ENCODE measurements at regions not wholly inside any gene's neighbourhood (a gene's known extent, or its start where the extent isn't known, plus 50 kb on each side); places are given as distances from the start of the nearest gene placed in this dataset.

DNA sequence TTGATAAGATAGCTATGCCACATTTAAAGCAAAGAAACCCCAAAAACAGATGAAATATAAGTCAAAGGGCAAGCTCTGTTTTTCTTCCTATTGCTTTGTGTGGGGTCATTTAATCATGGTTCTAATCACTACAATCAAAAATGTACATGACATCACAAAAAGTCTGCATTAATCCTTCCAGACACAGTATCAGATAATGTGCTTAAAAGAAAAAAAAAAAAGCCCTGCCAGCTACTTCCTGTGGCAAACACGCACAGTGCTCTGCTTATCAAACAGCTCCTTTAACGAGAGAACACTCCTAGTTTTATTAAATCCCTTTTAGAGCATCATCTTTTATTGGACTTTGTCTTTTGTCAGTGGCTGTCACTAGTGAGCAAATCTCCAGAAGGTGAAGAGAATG lies 1005.8 kb downstream of the GATA3 start:
- Histone ChIP-seq H3K36me3 (ENCODE audit: control insufficient read depth, insufficient read depth, low read length, severe bottlenecking) (no peaks in the 10 kb centered on the region), H3K4me3 (ENCODE audit: low read length) (no peak overlapping the region), H3K9me3 (ENCODE audit: control insufficient read depth, low read length) (peaks cover 3% of the 10 kb centered on the region), H3K9ac (ENCODE audit: low read length) (no peak overlapping the region), H3K27me3 (replicated peaks; ENCODE audit: control insufficient read depth, insufficient read depth, low read length) (no peaks in the 10 kb centered on the region), H3K4me1 (ENCODE audit: control insufficient read depth, insufficient read depth, low read length) (no peaks in the 10 kb centered on the region)
- DNase-seq (ENCODE audit: low read depth) = no peak

DNA sequence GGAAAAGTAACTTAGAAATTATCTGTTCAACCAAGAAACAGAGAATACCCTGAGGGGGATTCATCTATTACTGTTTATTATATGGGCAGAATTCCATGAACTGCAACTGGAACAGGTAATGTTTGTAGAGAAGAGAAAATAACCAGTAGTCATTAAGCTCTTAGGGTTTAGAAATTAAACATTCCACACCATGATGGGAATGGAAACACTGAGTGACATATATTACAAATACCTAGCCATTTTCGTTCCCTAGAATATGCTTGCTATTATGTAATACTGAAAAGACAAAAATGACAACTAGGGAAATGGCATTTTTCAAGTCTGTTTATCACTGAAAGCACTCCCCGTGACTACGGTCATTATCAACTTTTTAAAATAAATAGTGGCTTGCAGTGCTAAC lies 1007.4 kb downstream of the GATA3 start:
- Histone ChIP-seq H3K4me1 (ENCODE audit: control insufficient read depth, insufficient read depth, low read length) (no peaks in the 10 kb centered on the region), H3K4me3 (ENCODE audit: low read length) (no peak overlapping the region), H3K27me3 (replicated peaks; ENCODE audit: control insufficient read depth, insufficient read depth, low read length) (no peaks in the 10 kb centered on the region), H3K9ac (ENCODE audit: low read length) (no peak overlapping the region), H3K36me3 (ENCODE audit: control insufficient read depth, insufficient read depth, low read length, severe bottlenecking) (no peaks in the 10 kb centered on the region), H3K9me3 (ENCODE audit: control insufficient read depth, low read length) (no peaks in the 10 kb centered on the region)
- DNase-seq (ENCODE audit: low read depth) = no peak

DNA sequence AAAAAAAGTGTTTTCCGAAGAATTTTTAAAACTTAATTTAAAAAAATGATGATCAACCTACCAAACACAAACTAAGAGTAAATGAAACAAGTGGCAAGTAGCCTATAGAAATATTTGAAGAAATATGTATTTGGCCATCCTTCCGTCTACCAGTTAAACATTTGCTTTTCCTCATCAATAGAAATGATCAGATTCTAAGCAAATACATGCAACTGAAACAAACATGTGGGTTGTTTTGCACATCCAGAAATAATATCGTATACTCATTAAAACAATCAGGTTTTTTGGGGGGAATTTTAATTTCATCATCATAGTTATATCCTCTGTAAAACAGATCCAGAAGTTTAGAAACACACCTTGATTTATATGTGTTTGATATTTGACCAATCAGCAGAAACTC lies 1011.7 kb downstream of the GATA3 start:
- no peaks in the 10 kb centered on the region for H3K4me1 ChIP-seq (ENCODE audit: control insufficient read depth, insufficient read depth, low read length)
- DNase-seq (ENCODE audit: low read depth) = no peak
- no peaks in the 10 kb centered on the region for H3K36me3 ChIP-seq (ENCODE audit: control insufficient read depth, insufficient read depth, low read length, severe bottlenecking)
- no peak overlapping the region for H3K9ac ChIP-seq (ENCODE audit: low read length)
- no peak overlapping the region for H3K4me3 ChIP-seq (ENCODE audit: low read length)
- H3K27me3 ChIP-seq (replicated peaks; ENCODE audit: control insufficient read depth, insufficient read depth, low read length) = no peaks in the 10 kb centered on the region
- H3K9me3 ChIP-seq (ENCODE audit: control insufficient read depth, low read length) = no peaks in the 10 kb centered on the region

DNA sequence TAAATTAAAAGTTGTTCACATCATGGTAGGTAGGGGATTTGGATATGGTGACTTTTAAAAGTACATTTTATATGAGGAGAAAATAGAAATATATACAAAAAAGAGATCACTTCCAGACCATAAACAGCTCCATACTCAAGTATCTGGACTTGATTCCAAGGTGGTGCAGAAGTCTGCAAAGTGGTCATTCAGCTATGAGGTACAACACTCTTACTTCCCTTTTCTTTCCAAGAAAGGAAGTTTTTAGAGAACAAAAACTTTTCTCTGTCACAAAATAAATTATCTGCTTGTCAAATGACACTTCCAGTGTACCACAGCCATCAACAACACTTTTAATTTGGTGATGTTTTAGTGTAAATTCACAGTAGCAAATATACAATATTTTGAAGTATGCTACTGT lies 1013.5 kb downstream of the GATA3 start:
- Histone ChIP-seq H3K4me3 (ENCODE audit: low read length) (no peak overlapping the region), H3K9ac (ENCODE audit: low read length) (no peak overlapping the region), H3K4me1 (ENCODE audit: control insufficient read depth, insufficient read depth, low read length) (no peaks in the 10 kb centered on the region), H3K36me3 (ENCODE audit: control insufficient read depth, insufficient read depth, low read length, severe bottlenecking) (no peaks in the 10 kb centered on the region), H3K9me3 (ENCODE audit: control insufficient read depth, low read length) (no peaks in the 10 kb centered on the region), H3K27me3 (replicated peaks; ENCODE audit: control insufficient read depth, insufficient read depth, low read length) (no peaks in the 10 kb centered on the region)
- no peak for DNase-seq (ENCODE audit: low read depth)

DNA sequence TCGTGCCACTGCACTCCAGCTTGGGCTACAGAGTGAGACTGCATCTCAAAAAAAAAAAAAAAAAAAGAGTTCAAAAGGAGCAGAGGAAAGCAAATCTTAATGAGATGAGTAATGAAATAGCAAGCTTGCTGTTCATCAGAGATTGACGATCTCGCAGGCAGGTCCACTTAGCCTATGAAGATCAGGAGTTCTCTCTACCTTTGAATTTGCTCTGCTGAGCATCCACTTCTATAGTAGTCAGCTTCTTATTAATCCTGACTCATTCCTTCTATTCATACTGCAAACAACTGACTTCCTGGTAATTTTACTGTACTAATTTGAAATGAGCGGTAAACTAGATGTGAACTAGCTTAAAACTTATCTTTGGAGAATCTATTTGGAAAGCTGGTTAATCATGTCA lies 1014.6 kb downstream of the GATA3 start:
- H3K4me3 ChIP-seq (ENCODE audit: low read length) = no peak overlapping the region
- no peak overlapping the region for H3K9ac ChIP-seq (ENCODE audit: low read length)
- H3K36me3 ChIP-seq (ENCODE audit: control insufficient read depth, insufficient read depth, low read length, severe bottlenecking) = no peaks in the 10 kb centered on the region
- DNase-seq (ENCODE audit: low read depth) = no peak
- no peaks in the 10 kb centered on the region for H3K4me1 ChIP-seq (ENCODE audit: control insufficient read depth, insufficient read depth, low read length)
- H3K9me3 ChIP-seq (ENCODE audit: control insufficient read depth, low read length) = no peaks in the 10 kb centered on the region
- no peaks in the 10 kb centered on the region for H3K27me3 ChIP-seq (replicated peaks; ENCODE audit: control insufficient read depth, insufficient read depth, low read length)

DNA sequence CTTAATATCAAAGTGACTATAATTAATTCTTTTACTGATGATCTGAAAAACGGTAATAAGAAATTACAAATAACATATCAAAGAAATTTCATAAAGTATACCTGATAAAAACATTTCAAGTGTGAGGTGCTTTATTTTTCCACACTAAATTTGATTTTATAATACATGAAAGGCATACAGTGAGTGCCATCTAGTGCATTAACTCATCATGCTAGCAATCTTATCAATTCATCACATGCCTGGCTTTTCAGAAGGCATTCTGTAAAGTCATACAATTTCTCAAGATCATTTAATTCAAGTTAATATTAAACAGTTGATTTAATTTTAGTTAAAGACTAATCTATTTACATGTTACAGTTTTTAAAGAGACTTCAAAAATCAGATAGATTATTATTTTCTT lies 1020.9 kb downstream of the GATA3 start:
- Histone ChIP-seq H3K36me3 (ENCODE audit: control insufficient read depth, insufficient read depth, low read length, severe bottlenecking) (no peaks in the 10 kb centered on the region), H3K9ac (ENCODE audit: low read length) (no peak overlapping the region), H3K27me3 (replicated peaks; ENCODE audit: control insufficient read depth, insufficient read depth, low read length) (no peaks in the 10 kb centered on the region), H3K4me3 (ENCODE audit: low read length) (no peak overlapping the region), H3K9me3 (ENCODE audit: control insufficient read depth, low read length) (no peaks in the 10 kb centered on the region), H3K4me1 (ENCODE audit: control insufficient read depth, insufficient read depth, low read length) (no peaks in the 10 kb centered on the region)
- no peak for DNase-seq (ENCODE audit: low read depth)

DNA sequence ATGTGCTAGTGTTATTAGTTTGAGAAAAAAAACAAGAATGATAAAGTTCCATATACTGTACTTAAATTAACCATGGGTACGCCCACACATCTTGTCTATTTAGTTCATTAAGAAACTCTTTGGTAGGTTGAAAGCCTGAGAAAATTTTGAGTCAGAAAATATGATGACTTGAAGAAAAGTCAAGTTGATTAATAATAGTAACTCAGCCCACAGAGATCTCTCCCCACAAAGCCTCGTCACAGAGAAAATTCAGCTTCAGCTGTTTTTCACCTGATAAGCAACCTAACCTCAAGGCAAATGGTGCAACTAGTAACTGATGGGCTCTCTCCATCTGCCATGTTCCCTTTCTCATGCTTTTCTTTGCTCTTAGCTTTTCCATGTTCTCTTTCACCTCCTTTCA lies 1021.6 kb downstream of the GATA3 start:
- Histone ChIP-seq H3K9me3 (ENCODE audit: control insufficient read depth, low read length) (no peaks in the 10 kb centered on the region), H3K4me1 (ENCODE audit: control insufficient read depth, insufficient read depth, low read length) (no peaks in the 10 kb centered on the region), H3K9ac (ENCODE audit: low read length) (no peak overlapping the region), H3K4me3 (ENCODE audit: low read length) (no peak overlapping the region), H3K27me3 (replicated peaks; ENCODE audit: control insufficient read depth, insufficient read depth, low read length) (no peaks in the 10 kb centered on the region), H3K36me3 (ENCODE audit: control insufficient read depth, insufficient read depth, low read length, severe bottlenecking) (no peaks in the 10 kb centered on the region)
- no peak for DNase-seq (ENCODE audit: low read depth)

DNA sequence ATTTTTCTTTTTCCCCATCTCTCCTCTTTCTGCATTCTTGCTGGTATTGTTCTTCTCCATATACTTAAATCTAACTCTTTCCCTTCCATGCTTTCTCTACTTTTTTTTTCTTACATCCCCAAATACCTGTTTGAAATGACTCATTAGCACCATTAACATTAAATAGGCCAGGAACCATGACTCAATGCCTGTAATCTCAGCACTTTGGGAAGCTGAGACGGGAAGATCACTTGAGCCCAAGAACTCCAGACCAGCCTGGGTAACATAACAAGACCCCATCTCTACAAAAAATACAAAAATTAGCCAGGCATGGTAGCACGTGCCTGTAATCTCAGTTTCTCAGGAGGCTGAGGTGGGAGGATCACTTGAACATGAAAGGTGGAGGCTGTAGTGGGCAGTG lies 1026.8 kb downstream of the GATA3 start:
- no peaks in the 10 kb centered on the region for H3K9me3 ChIP-seq (ENCODE audit: control insufficient read depth, low read length)
- H3K9ac ChIP-seq (ENCODE audit: low read length) = no peak overlapping the region
- H3K36me3 ChIP-seq (ENCODE audit: control insufficient read depth, insufficient read depth, low read length, severe bottlenecking) = no peaks in the 10 kb centered on the region
- no peaks in the 10 kb centered on the region for H3K4me1 ChIP-seq (ENCODE audit: control insufficient read depth, insufficient read depth, low read length)
- DNase-seq (ENCODE audit: low read depth) = no peak
- H3K4me3 ChIP-seq (ENCODE audit: low read length) = no peak overlapping the region
- H3K27me3 ChIP-seq (replicated peaks; ENCODE audit: control insufficient read depth, insufficient read depth, low read length) = no peaks in the 10 kb centered on the region

DNA sequence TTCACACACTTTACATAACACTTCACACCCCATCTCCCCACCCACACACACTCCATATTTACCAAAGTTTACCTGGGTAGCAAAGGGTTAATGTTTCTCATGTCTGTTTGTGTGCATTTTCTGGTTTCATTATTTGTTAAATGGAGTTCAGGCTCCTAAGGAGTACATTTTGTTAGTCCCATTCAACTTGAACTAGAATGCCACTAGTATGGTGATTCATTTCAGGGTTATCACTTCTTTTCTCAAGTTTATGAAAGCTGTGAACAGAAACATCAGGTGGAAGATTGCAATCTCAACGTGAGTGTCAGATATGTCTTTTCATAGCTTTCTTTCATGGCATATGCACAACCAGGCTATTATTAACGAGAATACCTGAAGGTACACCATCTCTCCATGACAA lies 1027.5 kb downstream of the GATA3 start:
- Histone ChIP-seq H3K9me3 (ENCODE audit: control insufficient read depth, low read length) (no peaks in the 10 kb centered on the region), H3K9ac (ENCODE audit: low read length) (no peak overlapping the region), H3K4me1 (ENCODE audit: control insufficient read depth, insufficient read depth, low read length) (no peaks in the 10 kb centered on the region), H3K27me3 (replicated peaks; ENCODE audit: control insufficient read depth, insufficient read depth, low read length) (no peaks in the 10 kb centered on the region), H3K36me3 (ENCODE audit: control insufficient read depth, insufficient read depth, low read length, severe bottlenecking) (no peaks in the 10 kb centered on the region), H3K4me3 (ENCODE audit: low read length) (no peak overlapping the region)
- no peak for DNase-seq (ENCODE audit: low read depth)

DNA sequence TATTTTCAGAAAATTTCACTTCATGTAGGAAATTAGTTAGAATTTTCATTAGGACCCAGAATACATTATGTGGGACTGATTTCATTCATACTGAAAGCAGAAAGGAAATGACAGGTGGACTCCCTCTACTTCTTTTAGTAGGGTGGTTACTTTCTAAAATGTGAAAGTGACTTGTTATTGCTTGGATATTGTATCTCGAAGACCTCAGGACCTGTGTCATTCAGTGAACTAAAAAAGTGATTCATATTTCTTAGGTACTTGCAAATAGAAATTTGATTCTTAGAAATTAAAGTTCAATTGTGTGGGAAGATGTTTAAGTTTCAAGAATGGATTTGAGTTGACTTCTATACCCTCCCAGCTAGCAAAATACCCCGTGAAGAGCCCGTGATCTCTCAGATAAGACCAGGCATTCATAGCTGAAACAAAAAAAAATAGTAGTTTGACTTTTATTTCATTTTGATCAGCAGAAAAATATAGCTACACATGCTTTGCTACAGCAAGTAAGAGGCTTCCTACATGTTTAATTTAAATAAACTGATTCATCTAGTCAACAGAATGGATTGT lies 1037.1 kb downstream of the GATA3 start:
- Histone ChIP-seq H3K9me3 (ENCODE audit: control insufficient read depth, low read length) (peaks cover 4% of the 10 kb centered on the region), H3K27me3 (replicated peaks; ENCODE audit: control insufficient read depth, insufficient read depth, low read length) (no peaks in the 10 kb centered on the region), H3K36me3 (ENCODE audit: control insufficient read depth, insufficient read depth, low read length, severe bottlenecking) (no peaks in the 10 kb centered on the region), H3K4me3 (ENCODE audit: low read length) (no peak overlapping the region), H3K4me1 (ENCODE audit: control insufficient read depth, insufficient read depth, low read length) (no peaks in the 10 kb centered on the region), H3K9ac (ENCODE audit: low read length) (no peak overlapping the region)
- no peak for DNase-seq (ENCODE audit: low read depth)

DNA sequence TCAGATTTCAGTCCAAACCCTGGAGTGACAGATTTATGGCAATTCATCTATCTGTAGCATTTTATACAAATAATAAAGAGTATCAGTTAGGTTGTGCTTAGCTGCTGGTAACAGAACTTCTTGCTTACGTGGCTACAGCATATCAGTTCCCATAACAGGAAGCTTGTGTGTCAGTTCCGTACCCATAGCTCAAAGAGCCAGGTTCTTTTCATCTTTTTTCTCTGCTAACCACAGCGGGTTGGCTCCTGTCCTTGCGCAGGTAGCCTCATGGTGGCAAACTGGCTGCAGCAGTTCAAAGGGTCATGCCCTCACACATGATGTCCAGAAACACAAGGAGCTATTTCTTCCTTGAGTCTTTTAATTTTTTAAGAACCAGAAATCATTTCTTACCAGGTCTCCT lies 1041.8 kb downstream of the GATA3 start:
- no peaks in the 10 kb centered on the region for H3K4me1 ChIP-seq (ENCODE audit: control insufficient read depth, insufficient read depth, low read length)
- H3K27me3 ChIP-seq (replicated peaks; ENCODE audit: control insufficient read depth, insufficient read depth, low read length) = no peaks in the 10 kb centered on the region
- no peak overlapping the region for H3K4me3 ChIP-seq (ENCODE audit: low read length)
- no peaks in the 10 kb centered on the region for H3K36me3 ChIP-seq (ENCODE audit: control insufficient read depth, insufficient read depth, low read length, severe bottlenecking)
- H3K9ac ChIP-seq (ENCODE audit: low read length) = no peak overlapping the region
- no peak for DNase-seq (ENCODE audit: low read depth)
- no peaks in the 10 kb centered on the region for H3K9me3 ChIP-seq (ENCODE audit: control insufficient read depth, low read length)

DNA sequence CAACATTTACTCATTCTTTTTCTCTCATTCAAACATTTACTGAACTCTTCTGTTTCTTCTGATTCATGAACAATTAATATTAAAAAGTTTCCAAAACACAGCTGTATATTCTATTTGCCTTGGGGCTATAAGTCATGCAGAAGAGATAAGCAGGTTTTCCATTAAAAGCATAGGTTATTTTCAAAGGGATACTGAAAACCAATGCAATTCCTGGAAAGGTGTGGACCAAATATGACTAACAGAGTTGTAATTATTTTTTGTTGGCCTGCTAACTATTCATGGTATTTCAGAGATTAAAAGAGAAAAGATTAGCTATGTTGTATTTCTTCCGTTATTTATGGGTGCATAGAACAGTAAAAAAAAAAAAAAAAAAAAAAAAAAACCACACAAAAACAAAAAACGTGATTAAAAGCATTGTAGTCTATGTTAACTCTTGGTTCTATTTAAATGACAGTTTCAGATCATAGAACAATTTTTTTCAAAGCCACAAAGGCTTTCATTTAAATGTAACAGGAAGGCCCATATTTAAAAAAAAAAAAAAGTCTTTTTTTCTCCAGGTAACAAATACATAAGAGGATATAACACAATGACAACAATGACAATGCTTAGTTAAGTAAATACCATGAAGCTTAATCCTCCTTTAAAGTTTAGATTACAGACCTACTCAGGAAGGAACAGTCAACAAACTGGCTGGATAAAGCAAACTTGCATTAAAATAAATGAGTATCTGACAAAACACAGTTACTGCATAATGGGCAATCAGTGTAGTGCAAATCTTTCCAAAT lies 1042.9 kb downstream of the GATA3 start:
- DNase-seq (ENCODE audit: low read depth) = no peak
- no peak overlapping the region for H3K4me3 ChIP-seq (ENCODE audit: low read length)
- H3K4me1 ChIP-seq (ENCODE audit: control insufficient read depth, insufficient read depth, low read length) = no peaks in the 10 kb centered on the region
- no peak overlapping the region for H3K9ac ChIP-seq (ENCODE audit: low read length)
- no peaks in the 10 kb centered on the region for H3K36me3 ChIP-seq (ENCODE audit: control insufficient read depth, insufficient read depth, low read length, severe bottlenecking)
- H3K27me3 ChIP-seq (replicated peaks; ENCODE audit: control insufficient read depth, insufficient read depth, low read length) = no peaks in the 10 kb centered on the region
- no peaks in the 10 kb centered on the region for H3K9me3 ChIP-seq (ENCODE audit: control insufficient read depth, low read length)
